NB4 (cell line): ENCODE measurements at regions not wholly inside any gene's neighbourhood (a gene's known extent, or its start where the extent isn't known, plus 50 kb on each side); places are given as distances from the start of the nearest gene placed in this dataset.

ENCODE experiments used
- CTCF ChIP-seq: IDR thresholded peaks from one replicate; pipeline ENCODE4 v1.5.1; 2012; ENCODE audit warnings: low read depth, low read length
- MYC ChIP-seq: IDR thresholded peaks from 2 replicates; pipeline ENCODE4 v1.6.1; 2011; ENCODE audit warnings: low read depth, low read length
- POLR2A ChIP-seq: IDR thresholded peaks from 2 replicates; pipeline ENCODE4 v1.6.1; 2011; ENCODE audit warnings: mild to moderate bottlenecking; ENCODE audit not compliant: insufficient read length; ENCODE audit errors: extremely low read depth
- TF ChIP-seq, protein P1 (sequence below): IDR thresholded peaks from 2 replicates; pipeline ENCODE4 v1.6.1; 2011; ENCODE audit warnings: low read depth, low read length

- TF ChIP-seq POLR2A (no peak), CTCF (no peak), MYC (no peak)
- TF ChIP-seq, protein P1, sequence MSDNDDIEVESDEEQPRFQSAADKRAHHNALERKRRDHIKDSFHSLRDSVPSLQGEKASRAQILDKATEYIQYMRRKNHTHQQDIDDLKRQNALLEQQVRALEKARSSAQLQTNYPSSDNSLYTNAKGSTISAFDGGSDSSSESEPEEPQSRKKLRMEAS: no peak
Measured at GRCh38 chr10:9449530-9449929, 1395.0 kb downstream of the GATA3 start.
